GM23338 (cell line): ENCODE measurements at regions not wholly inside any gene's neighbourhood (a gene's known extent, or its start where the extent isn't known, plus 50 kb on each side); places are given as distances from the start of the nearest gene placed in this dataset.

Source experiments
- ATAC-seq: fragments of 200-7000 bp; cut with Tn5 transposase; 3 replicates; pipeline ENCODE4 v1.9.1; 2020
- DNase-seq: peaks from one replicate; pipeline ENCODE4 v3.0.0-alpha.2; 2015; ENCODE audit warnings: low spot score
- H2AFZ ChIP-seq: fragments of 200-600 bp; sonication (generic); 2 replicates; pipeline ENCODE4 v1.8.0; 2016; ENCODE audit warnings: antibody characterized with exemption, mild to moderate bottlenecking, moderate library complexity
- H3F3A ChIP-seq: fragments of 200-600 bp; sonication (generic); replicated peaks from 2 replicates; pipeline ENCODE4 v1.8.0; 2017; ENCODE audit warnings: antibody characterized with exemption, mixed run types, low read depth
- H3K27ac ChIP-seq: fragments of 200-600 bp; sonication (generic); 2 replicates; pipeline ENCODE4 v1.6.1; 2016; ENCODE audit warnings: low read depth
- H3K27me3 ChIP-seq: fragments of 200-600 bp; sonication (generic); 2 replicates; pipeline ENCODE4 v1.8.0; 2016; ENCODE audit warnings: mild to moderate bottlenecking, mixed run types, moderate library complexity; ENCODE audit not compliant: insufficient read depth
- H3K36me3 ChIP-seq: fragments of 200-600 bp; sonication (generic); 2 replicates; pipeline ENCODE4 v1.8.0; 2016; ENCODE audit warnings: mild to moderate bottlenecking; ENCODE audit not compliant: insufficient read depth
- H3K4me1 ChIP-seq: fragments of 200-600 bp; sonication (generic); 2 replicates; pipeline ENCODE4 v1.8.0; 2016; ENCODE audit warnings: mild to moderate bottlenecking, moderate library complexity; ENCODE audit not compliant: insufficient read depth
- H3K4me2 ChIP-seq: fragments of 200-600 bp; sonication (generic); 2 replicates; pipeline ENCODE4 v1.7.1; 2017; ENCODE audit warnings: mixed run types
- H3K4me3 ChIP-seq: fragments of 200-600 bp; sonication (generic); 2 replicates; pipeline ENCODE4 v1.6.1; 2016; ENCODE audit warnings: mixed run types
- H3K79me2 ChIP-seq: fragments of 200-600 bp; sonication (generic); replicated peaks from 2 replicates; pipeline ENCODE4 v1.8.0; 2017; ENCODE audit warnings: mild to moderate bottlenecking; ENCODE audit not compliant: insufficient read depth
- H3K9me2 ChIP-seq: fragments of 200-600 bp; sonication (generic); 2 replicates; pipeline ENCODE4 v1.8.0; 2017; ENCODE audit not compliant: insufficient read depth
- H4K20me1 ChIP-seq: fragments of 200-600 bp; sonication (generic); replicated peaks from 2 replicates; pipeline ENCODE4 v1.8.0; 2017; ENCODE audit warnings: mild to moderate bottlenecking; ENCODE audit not compliant: insufficient read depth
- H3K27ac Mint-ChIP-seq: 2 replicates; pipeline ENCODE4 v1.8.0; 2020; ENCODE audit warnings: inconsistent platforms, mild to moderate bottlenecking, moderate library complexity, mixed read lengths
- H3K27me3 Mint-ChIP-seq: 3 replicates; pipeline ENCODE4 v1.8.0; 2022; ENCODE audit warnings: low read depth, mild to moderate bottlenecking, moderate library complexity, mixed read lengths, inconsistent platforms; ENCODE audit not compliant: insufficient read depth, poor library complexity
- H3K36me3 Mint-ChIP-seq: 3 replicates; pipeline ENCODE4 v1.8.0; 2021; ENCODE audit warnings: low read depth, mild to moderate bottlenecking, inconsistent platforms, moderate library complexity, mixed read lengths
- H3K4me1 Mint-ChIP-seq: 3 replicates; pipeline ENCODE4 v1.8.0; 2020; ENCODE audit warnings: mild to moderate bottlenecking, inconsistent platforms, mixed read lengths
- H3K4me3 Mint-ChIP-seq: 3 replicates; pipeline ENCODE4 v1.8.0; 2021; ENCODE audit warnings: moderate library complexity, mild to moderate bottlenecking, inconsistent platforms, mixed read lengths
- H3K9me3 Mint-ChIP-seq: 3 replicates; pipeline ENCODE4 v1.8.0; 2020; ENCODE audit warnings: moderate library complexity, mild to moderate bottlenecking, inconsistent platforms, mixed read lengths
- CTCF ChIP-seq, 2 experiments: fragments of 200-600 bp in 1 of 2; sonication (generic) in 1 of 2; conservative IDR thresholded peaks; 2 replicates each; pipeline versions ENCODE4 v1.5.1 to v1.6.1; 2016 to 2017; ENCODE audit warnings: antibody characterized with exemption in 2 of 2, low read depth in 2 of 2, mild to moderate bottlenecking in 2 of 2, moderate library complexity in 1 of 2
- ETS1 ChIP-seq: IDR thresholded peaks from 2 replicates; pipeline ENCODE4 v1.6.1; 2016; ENCODE audit warnings: antibody characterized with exemption
- EZH2 ChIP-seq: fragments of 200-600 bp; sonication (generic); IDR thresholded peaks from one replicate; pipeline ENCODE4 v1.8.0; 2017; ENCODE audit warnings: antibody characterized with exemption, mild to moderate bottlenecking, low read depth; ENCODE audit not compliant: unreplicated experiment
- JUNB ChIP-seq: IDR thresholded peaks from one replicate; pipeline ENCODE4 v1.6.1; 2016; ENCODE audit warnings: antibody characterized with exemption; ENCODE audit not compliant: unreplicated experiment
- POLR2AphosphoS5 ChIP-seq: IDR thresholded peaks from 2 replicates; pipeline ENCODE4 v1.6.1; 2016; ENCODE audit warnings: antibody characterized with exemption, low read depth
- REST ChIP-seq: IDR thresholded peaks from one replicate; pipeline ENCODE4 v1.6.1; 2018; ENCODE audit warnings: antibody characterized with exemption; ENCODE audit not compliant: unreplicated experiment
- STAT1 ChIP-seq: IDR thresholded peaks from one replicate; pipeline ENCODE4 v1.6.1; 2016; ENCODE audit warnings: antibody characterized with exemption; ENCODE audit not compliant: unreplicated experiment
- ZNF114 ChIP-seq: fragments of 250-450 bp; sonication (Bioruptor Pico); IDR thresholded peaks from 2 replicates; pipeline ENCODE4 v1.5.0; 2020; ENCODE audit warnings: mild to moderate bottlenecking, moderate library complexity
- ZNF331 ChIP-seq: fragments of 250-450 bp; sonication (Bioruptor Pico); IDR thresholded peaks from 2 replicates; pipeline ENCODE4 v1.5.0; 2020; ENCODE audit warnings: low read depth, mild to moderate bottlenecking, moderate library complexity

GRCh38 chr3:103365467-103365866 is 930.7 kb downstream of the ZPLD1 start:
- no peak overlapping the region for H3K4me3 Mint-ChIP-seq

GRCh38 chr3:103367481-103367880 is 932.7 kb downstream of the ZPLD1 start:
- Histone ChIP-seq H3K4me3 (no peak overlapping the region), H3K79me2 (no peaks in the 10 kb centered on the region), H3K9me2 (no peaks in the 10 kb centered on the region), H2AFZ (no peak overlapping the region), H3K27ac (no peak overlapping the region), H3K4me1 (no peaks in the 10 kb centered on the region), H3K36me3 (no peaks in the 10 kb centered on the region), H3K4me2 (no peak overlapping the region), H4K20me1 (no peaks in the 10 kb centered on the region), H3F3A (no peaks in the 10 kb centered on the region), H3K27me3 (no peaks in the 10 kb centered on the region)
- no peak overlapping the region for H3K27ac Mint-ChIP-seq
- H3K9me3 Mint-ChIP-seq = no peaks in the 10 kb centered on the region
- no peaks in the 10 kb centered on the region for H3K36me3 Mint-ChIP-seq
- TF ChIP-seq EZH2 = no peak
- no peak for TF ChIP-seq ZNF114
- no peak for TF ChIP-seq POLR2AphosphoS5
- no peak for TF ChIP-seq ETS1
- no peak for TF ChIP-seq JUNB
- no peak for TF ChIP-seq STAT1
- no peak for TF ChIP-seq CTCF (conservative IDR thresholded peaks at IDR 0.05; ENCODE audit: low read depth in 2 of 2)
- H3K27me3 Mint-ChIP-seq = no peaks in the 10 kb centered on the region
- H3K4me1 Mint-ChIP-seq = no peaks in the 10 kb centered on the region
- DNase-seq = no peak
- ATAC-seq = no peak
- H3K4me3 Mint-ChIP-seq = no peak overlapping the region

More at GRCh38 chr3:103365467-103365866, 930.7 kb downstream of the ZPLD1 start:
- Histone ChIP-seq H2AFZ (no peak overlapping the region), H4K20me1 (no peaks in the 10 kb centered on the region), H3K4me3 (no peak overlapping the region), H3K4me1 (no peaks in the 10 kb centered on the region), H3K4me2 (no peak overlapping the region), H3K27me3 (no peaks in the 10 kb centered on the region), H3K36me3 (no peaks in the 10 kb centered on the region), H3K79me2 (no peaks in the 10 kb centered on the region), H3K27ac (no peak overlapping the region), H3K9me2 (no peaks in the 10 kb centered on the region), H3F3A (no peaks in the 10 kb centered on the region)
- TF ChIP-seq ETS1 = no peak
- no peak for TF ChIP-seq STAT1
- TF ChIP-seq REST = no peak
- no peak for TF ChIP-seq ZNF331 (CRISPR knock-in tag)
- TF ChIP-seq EZH2 = no peak
- ATAC-seq (no peak), DNase-seq (no peak)
- no peaks in the 10 kb centered on the region for H3K9me3 Mint-ChIP-seq
- H3K27ac Mint-ChIP-seq = no peak overlapping the region
- no peaks in the 10 kb centered on the region for H3K36me3 Mint-ChIP-seq
- H3K4me1 Mint-ChIP-seq = peaks cover 4% of the 10 kb centered on the region; the same call in 2 of the 3 replicates
- no peaks in the 10 kb centered on the region for H3K27me3 Mint-ChIP-seq
